ENCODE measurements at regions not wholly inside any gene's neighbourhood (a gene's known extent, or its start where the extent isn't known, plus 50 kb on each side); places are given as distances from the start of the nearest gene placed in this dataset.
"Not testable (repeated sequence)": the region's sequence is repeated elsewhere in the genome, so short reads cannot be mapped to it uniquely, and the experiment has no call there.

DNA sequence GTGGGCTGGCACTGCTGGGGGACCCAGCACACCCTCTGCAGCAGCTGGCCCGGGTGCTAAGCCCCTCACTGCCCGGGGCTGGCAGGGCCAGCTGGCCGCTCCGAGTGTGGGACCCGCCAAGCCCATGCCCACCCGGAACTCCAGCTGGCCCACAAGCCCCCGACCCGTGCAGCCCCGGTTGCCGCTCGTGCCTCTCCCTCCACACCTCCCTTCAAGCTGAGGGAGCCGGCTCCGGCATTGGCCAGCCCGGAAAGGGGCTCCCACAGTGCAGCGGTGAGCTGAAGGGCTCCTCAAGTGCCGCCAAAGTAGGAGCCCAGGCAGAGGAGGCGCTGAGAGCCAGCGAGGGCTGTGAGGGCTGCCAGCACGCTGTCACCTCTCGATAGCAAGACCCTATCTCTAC is 65.9 kb upstream of the ATIC start:
- not testable (repeated sequence) for BruUV-seq (replicated peaks)

More for the DNA sequence above, 65.9 kb upstream of the ATIC start:
- H4K8ac ChIP-seq (ENCODE audit: low read depth in 2 of 2, low read length in 2 of 2); intact Hi-C loops (cut with micrococcal nuclease); H3K18ac ChIP-seq (ENCODE audit: low read depth, low read length); H3K4me1 ChIP-seq (ENCODE audit: control insufficient read depth, insufficient read depth, low read length); H3K79me1 ChIP-seq (ENCODE audit: low read depth in 1 of 2, low read length in 2 of 2); H2AFZ ChIP-seq (replicated peaks; ENCODE audit: low read length, poor library complexity); H3K23ac ChIP-seq (ENCODE audit: low read depth, low read length); DNase-seq; H3K56ac ChIP-seq (ENCODE audit: extremely low read depth, insufficient read depth, low read length); H3K36me3 ChIP-seq (ENCODE audit: control insufficient read depth, insufficient read depth, low read length); H3K27ac ChIP-seq (ENCODE audit: insufficient read depth, low read length); H3K9ac ChIP-seq (ENCODE audit: low read depth, low read length); H2BK20ac ChIP-seq (ENCODE audit: low read depth, low read length); H2BK15ac ChIP-seq (ENCODE audit: low read depth, low read length); H3K9me1 ChIP-seq (ENCODE audit: insufficient read depth, low read length); H3K27me3 ChIP-seq (ENCODE audit: control insufficient read depth, insufficient read depth, low read length); H2AK5ac ChIP-seq (ENCODE audit: low read depth, low read length); H3K9me3 ChIP-seq (ENCODE audit: control insufficient read depth, insufficient read depth, low read length); ATAC-seq (ENCODE audit: low read depth); POLR2A ChIA-PET (ENCODE audit: unreplicated experiment); H2BK5ac ChIP-seq (ENCODE audit: low read depth, low read length, poor library complexity, severe bottlenecking); dilution Hi-C loops (cut with HindIII; ENCODE audit: low sequenced_read_pairs, unreplicated experiment); H4K91ac ChIP-seq (ENCODE audit: insufficient read depth, low read depth, low read length); H3K14ac ChIP-seq (replicated peaks; ENCODE audit: low read depth, low read length); H4K20me1 ChIP-seq (ENCODE audit: insufficient read depth, low read length); H3K4me2 ChIP-seq (ENCODE audit: low read depth, low read length); H3K4me3 ChIP-seq (ENCODE audit: insufficient read depth, low read depth, low read length); in situ Hi-C loops (cut with MboI; ENCODE audit: low sequenced_read_pairs); H2AK9ac ChIP-seq (replicated peaks; ENCODE audit: low read depth, low read length, poor library complexity); H4K5ac ChIP-seq (ENCODE audit: low read depth, low read length); H2BK120ac ChIP-seq (ENCODE audit: low read depth, low read length); H3K4ac ChIP-seq (ENCODE audit: low read depth, low read length): not testable (repeated sequence)
- no CpG with 5 or more reads among the region's 20 CpGs for WGBS, 2 experiments (ENCODE audit: extremely low coverage in 2 of 2, insufficient read length in 1 of 2)
- CTCF ChIA-PET = interaction anchor here (0.6 to 0.8 kb wide), 2 partner anchors 45 to 66 kb away, joined by 3 to 5 read pairs; partner anchors contain the start of gene ATIC
